ENCODE measurements at regions not wholly inside any gene's neighbourhood (a gene's known extent, or its start where the extent isn't known, plus 50 kb on each side); places are given as distances from the start of the nearest gene placed in this dataset.

- TF ChIP-seq CTCF (IDR thresholded peaks at IDR 0.05) (no peak), POLR2A (IDR thresholded peaks at IDR 0.05) (no peak)
These were observed 175.7 kb upstream of the COL11A1 start for GRCh38 chr1:103283841-103284669.
